ENCODE measurements at regions not wholly inside any gene's neighbourhood (a gene's known extent, or its start where the extent isn't known, plus 50 kb on each side); places are given as distances from the start of the nearest gene placed in this dataset.

- no peak overlapping the region for H3K4me2 ChIP-seq
- no peaks in the 10 kb centered on the region for H3F3A ChIP-seq (replicated peaks; ENCODE audit: low read depth)
- H3K79me2 ChIP-seq (replicated peaks; ENCODE audit: insufficient read depth): no peaks in the 10 kb centered on the region
- peaks cover 4% of the 10 kb centered on the region; the same call in 1 of the 2 replicates for H3K9me2 ChIP-seq (ENCODE audit: insufficient read depth)
- TF ChIP-seq JUNB (IDR thresholded peaks at IDR 0.05; ENCODE audit: unreplicated experiment) (no peak), ZNF331 (CRISPR knock-in tag; IDR thresholded peaks at IDR 0.05; ENCODE audit: low read depth) (no peak), POLR2AphosphoS5 (IDR thresholded peaks at IDR 0.05; ENCODE audit: low read depth) (no peak), CREB1 (CRISPR knock-in tag; IDR thresholded peaks at IDR 0.05; ENCODE audit: low read depth) (no peak), EZH2phosphoT487 (IDR thresholded peaks at IDR 0.05; ENCODE audit: unreplicated experiment) (no peak), ZNF462 (CRISPR knock-in tag; IDR thresholded peaks at IDR 0.05) (no peak), STAT1 (IDR thresholded peaks at IDR 0.05; ENCODE audit: unreplicated experiment) (no peak), NANOG (IDR thresholded peaks at IDR 0.05; ENCODE audit: borderline replicate concordance) (no peak), EZH2 (IDR thresholded peaks at IDR 0.05; ENCODE audit: low read depth, unreplicated experiment) (no peak), ZNF114 (CRISPR knock-in tag; IDR thresholded peaks at IDR 0.05) (no peak), REST (IDR thresholded peaks at IDR 0.05; ENCODE audit: unreplicated experiment) (no peak), ETS1 (IDR thresholded peaks at IDR 0.05) (no peak), CTCF (conservative IDR thresholded peaks at IDR 0.05; ENCODE audit: low read depth in 2 of 2) (no peak)
- H3K27ac ChIP-seq (ENCODE audit: low read depth): no peak overlapping the region
- DNase-seq (ENCODE audit: low spot score) (no peak), ATAC-seq (no peak)
- no peak overlapping the region for H3K27ac Mint-ChIP-seq
- peaks cover 5% of the 10 kb centered on the region; the same call in 1 of the 2 replicates for H3K4me1 ChIP-seq (ENCODE audit: insufficient read depth)
- no peak overlapping the region for H3K4me3 ChIP-seq
- H4K20me1 ChIP-seq (replicated peaks; ENCODE audit: insufficient read depth): no peaks in the 10 kb centered on the region
- no peaks in the 10 kb centered on the region for H3K27me3 Mint-ChIP-seq (ENCODE audit: insufficient read depth, low read depth, poor library complexity)
- H3K4me1 Mint-ChIP-seq: peaks cover 7% of the 10 kb centered on the region
- H3K9me3 Mint-ChIP-seq: no peaks in the 10 kb centered on the region; the same call in 2 of the 3 replicates
- no peak overlapping the region for H2AFZ ChIP-seq
- H3K4me3 Mint-ChIP-seq: no peak overlapping the region
- H3K36me3 ChIP-seq (ENCODE audit: insufficient read depth): no peaks in the 10 kb centered on the region
- H3K36me3 Mint-ChIP-seq (ENCODE audit: low read depth): no peaks in the 10 kb centered on the region
- no peaks in the 10 kb centered on the region for H3K27me3 ChIP-seq (ENCODE audit: insufficient read depth)
These were observed 724.1 kb upstream of the SOX9 start for GRCh38 chr17:71396711-71397110.

Measured in GM23338 (cell line).